ENCODE measurements at regions not wholly inside any gene's neighbourhood (a gene's known extent, or its start where the extent isn't known, plus 50 kb on each side); places are given as distances from the start of the nearest gene placed in this dataset.

GRCh38 chr1:87190402-87190801 is 138.3 kb upstream of the LMO4 start:
- Histone ChIP-seq H3K9ac (ENCODE audit: insufficient read depth, low read length) (no peak overlapping the region), H3K79me2 (ENCODE audit: control insufficient read depth, insufficient read depth, low read length) (no peaks in the 10 kb centered on the region), H3K36me3 (ENCODE audit: control insufficient read depth, insufficient read depth, low read length) (no peaks in the 10 kb centered on the region), H4K20me1 (ENCODE audit: control insufficient read depth, extremely low read depth, insufficient read depth, low read length) (no peaks in the 10 kb centered on the region), H3K4me3 (replicated peaks in 1 of 4; ENCODE audit: control extremely low read depth in 1 of 4, insufficient read depth in 1 of 4, low read depth in 3 of 4, low read length in 4 of 4) (no peak overlapping the region), H3K9me3 (ENCODE audit: control insufficient read depth, insufficient read depth, low read depth, low read length) (no peaks in the 10 kb centered on the region), H2AFZ (ENCODE audit: low read length) (no peak overlapping the region), H3K27ac (ENCODE audit: insufficient read depth, low read length) (no peak overlapping the region), H3K4me2 (ENCODE audit: extremely low read depth, insufficient read depth, low read length) (no peak overlapping the region), H3K27me3 (ENCODE audit: control insufficient read depth, insufficient read depth, low read length) (no peaks in the 10 kb centered on the region), H3K4me1 (ENCODE audit: control insufficient read depth, extremely low read depth, insufficient read depth, low read length) (no peaks in the 10 kb centered on the region)
- DNase-seq (ENCODE audit: low read depth in 2 of 2) = no peak
- TF ChIP-seq EZH2 (IDR thresholded peaks at IDR 0.05; ENCODE audit: low read length, missing control alignments) (no peak), CTCF (conservative IDR thresholded peaks at IDR 0.05 in 1 of 2, IDR thresholded peaks at IDR 0.05 in 1 of 2; ENCODE audit: low read depth in 1 of 2, low read length in 2 of 2) (no peak)

- Histone ChIP-seq H3K79me2 (ENCODE audit: control insufficient read depth, insufficient read depth, low read length) (no peaks in the 10 kb centered on the region), H3K9me3 (ENCODE audit: control insufficient read depth, insufficient read depth, low read depth, low read length) (no peaks in the 10 kb centered on the region), H3K27me3 (ENCODE audit: control insufficient read depth, insufficient read depth, low read length) (no peaks in the 10 kb centered on the region), H3K27ac (ENCODE audit: insufficient read depth, low read length) (no peak overlapping the region), H3K9ac (ENCODE audit: insufficient read depth, low read length) (no peak overlapping the region), H4K20me1 (ENCODE audit: control insufficient read depth, extremely low read depth, insufficient read depth, low read length) (no peaks in the 10 kb centered on the region), H3K36me3 (ENCODE audit: control insufficient read depth, insufficient read depth, low read length) (no peaks in the 10 kb centered on the region), H3K4me1 (ENCODE audit: control insufficient read depth, extremely low read depth, insufficient read depth, low read length) (no peaks in the 10 kb centered on the region), H3K4me3 (replicated peaks in 1 of 4; ENCODE audit: control extremely low read depth in 1 of 4, insufficient read depth in 1 of 4, low read depth in 3 of 4, low read length in 4 of 4) (no peak overlapping the region), H3K4me2 (ENCODE audit: extremely low read depth, insufficient read depth, low read length) (no peak overlapping the region), H2AFZ (ENCODE audit: low read length) (peak overlapping the region; percentile 32)
- DNase-seq (ENCODE audit: low read depth in 2 of 2) = no peak
- TF ChIP-seq EZH2 (IDR thresholded peaks at IDR 0.05; ENCODE audit: low read length, missing control alignments) (no peak), CTCF (conservative IDR thresholded peaks at IDR 0.05 in 1 of 2, IDR thresholded peaks at IDR 0.05 in 1 of 2; ENCODE audit: low read depth in 1 of 2, low read length in 2 of 2) (no peak)
Observed at GRCh38 chr1:87191646-87192045, 137.0 kb upstream of the LMO4 start.

- no peaks in the 10 kb centered on the region for H3K9me3 ChIP-seq (ENCODE audit: control insufficient read depth, insufficient read depth, low read depth, low read length)
- DNase-seq (ENCODE audit: low read depth in 2 of 2) = no peak
- no peak overlapping the region for H3K4me2 ChIP-seq (ENCODE audit: extremely low read depth, insufficient read depth, low read length)
- H4K20me1 ChIP-seq (ENCODE audit: control insufficient read depth, extremely low read depth, insufficient read depth, low read length) = no peaks in the 10 kb centered on the region
- H3K4me3 ChIP-seq (replicated peaks in 1 of 4; ENCODE audit: control extremely low read depth in 1 of 4, insufficient read depth in 1 of 4, low read depth in 3 of 4, low read length in 4 of 4) = no peak overlapping the region
- no peak overlapping the region for H3K27ac ChIP-seq (ENCODE audit: insufficient read depth, low read length)
- no peak overlapping the region for H3K9ac ChIP-seq (ENCODE audit: insufficient read depth, low read length)
- no peak for TF ChIP-seq EZH2 (IDR thresholded peaks at IDR 0.05; ENCODE audit: low read length, missing control alignments)
- TF ChIP-seq CTCF (conservative IDR thresholded peaks at IDR 0.05 in 1 of 2, IDR thresholded peaks at IDR 0.05 in 1 of 2; ENCODE audit: low read depth in 1 of 2, low read length in 2 of 2) = no peak
- H3K79me2 ChIP-seq (ENCODE audit: control insufficient read depth, insufficient read depth, low read length) = no peaks in the 10 kb centered on the region
- H2AFZ ChIP-seq (ENCODE audit: low read length) = no peak overlapping the region
- no peaks in the 10 kb centered on the region for H3K4me1 ChIP-seq (ENCODE audit: control insufficient read depth, extremely low read depth, insufficient read depth, low read length)
- H3K36me3 ChIP-seq (ENCODE audit: control insufficient read depth, insufficient read depth, low read length) = no peaks in the 10 kb centered on the region
- no peaks in the 10 kb centered on the region for H3K27me3 ChIP-seq (ENCODE audit: control insufficient read depth, insufficient read depth, low read length)
Observed at GRCh38 chr1:87194271-87194774, 134.4 kb upstream of the LMO4 start.
